Thyroid gland (tissue), 4 donors: ENCODE measurements at regions not wholly inside any gene's neighbourhood (a gene's known extent, or its start where the extent isn't known, plus 50 kb on each side); places are given as distances from the start of the nearest gene placed in this dataset.

Experiments used
- DNase-seq, 2 donors: peaks; one replicate each; pipeline ENCODE4 v3.0.0-alpha.2; 2019
- H3K27ac ChIP-seq, 3 donors: fragments of 200-600 bp; sonication (generic); 1 replicate in 2 of 3; 2 replicates in 1 of 3; pipeline ENCODE4 v1.5.1; 2016 to 2019; ENCODE audit warnings: mild to moderate bottlenecking in 1 of 3, moderate library complexity in 1 of 3
- H3K27me3 ChIP-seq: fragments of 200-600 bp; sonication (generic); one replicate; pipeline ENCODE4 v1.5.1; 2019
- H3K36me3 ChIP-seq, 2 donors: fragments of 200-600 bp; sonication (generic); one replicate each; pipeline ENCODE4 v1.5.1; 2016 to 2019
- H3K4me1 ChIP-seq, 2 donors: fragments of 200-600 bp; sonication (generic); one replicate each; pipeline ENCODE4 v1.5.1; 2017 to 2019
- H3K4me3 ChIP-seq, 3 donors: fragments of 200-600 bp; sonication (generic); replicated peaks in 1 of 3; 1 replicate in 2 of 3; 2 replicates in 1 of 3; pipeline ENCODE4 v1.5.1; 2016; ENCODE audit warnings: mild to moderate bottlenecking in 1 of 3
- H3K9me3 ChIP-seq: fragments of 200-600 bp; sonication (generic); one replicate; pipeline ENCODE4 v1.5.1; 2017
- CTCF ChIP-seq, 6 experiments: fragments of 200-600 bp in 3 of 6; fragments of 450-650 bp in 3 of 6; sonication (generic) in 3 of 6; IDR thresholded peaks; one replicate each; pipeline ENCODE4 v1.5.1; 2016 to 2019; ENCODE audit warnings: antibody characterized with exemption in 6 of 6, mild to moderate bottlenecking in 2 of 6, inconsistent platforms in 1 of 6, moderate library complexity in 1 of 6
- POLR2A ChIP-seq, 2 donors: fragments of 450-650 bp; IDR thresholded peaks; one replicate each; pipeline ENCODE4 v1.6.1; 2017; ENCODE audit warnings: antibody characterized with exemption in 2 of 2, mild to moderate bottlenecking in 2 of 2, moderate library complexity in 1 of 2
- WGBS, 2 donors: methylation state at CpG; one replicate each; pipeline ENCODE4 v1.1.5; 2017; 5-methylcytosine and 5-hydroxymethylcytosine counted together
- intact Hi-C: fragments of 100-400 bp; cut with DNase I; formaldehyde crosslinking; loops from one replicate; pipeline ENCODE4 v1.15.1; 2023

GRCh38 chr1:5751163-5751540 lies 241.1 kb downstream of the NPHP4 start:
- Histone ChIP-seq H3K36me3 (no peaks in the 10 kb centered on the region), H3K4me1 (no peaks in the 10 kb centered on the region), H3K9me3 (no peaks in the 10 kb centered on the region), H3K27ac (no peak overlapping the region), H3K4me3 (no peak overlapping the region), H3K27me3 (no peaks in the 10 kb centered on the region)
- intact Hi-C loops: no loop called here
- no peak for DNase-seq
- WGBS, 2 donors: 65 to 85% methylated on average over 11 of the region's 11 CpGs
- no peak for TF ChIP-seq POLR2A (IDR thresholded peaks at IDR 0.05)
- TF ChIP-seq CTCF (IDR thresholded peaks at IDR 0.05): no peak

- Histone ChIP-seq H3K4me3 (no peak overlapping the region), H3K9me3 (no peaks in the 10 kb centered on the region), H3K4me1 (no peaks in the 10 kb centered on the region), H3K27ac (no peak overlapping the region), H3K27me3 (no peaks in the 10 kb centered on the region), H3K36me3 (no peaks in the 10 kb centered on the region)
- intact Hi-C loops: no loop called here
- WGBS, 2 donors: 80 to 83% methylated on average over 10 to 11 of the region's 16 CpGs
- no peak for TF ChIP-seq POLR2A (IDR thresholded peaks at IDR 0.05)
- TF ChIP-seq CTCF (IDR thresholded peaks at IDR 0.05): no peak
- no peak for DNase-seq
Observed at GRCh38 chr1:5750186-5751162, 241.8 kb downstream of the NPHP4 start.

- no peaks in the 10 kb centered on the region for H3K9me3 ChIP-seq
- intact Hi-C loops: loop anchor here (5.0 to 10.0 kb wide), 3 partner anchors 231 to 1834 kb away; partner anchors contain the start of gene AJAP1
- no peak overlapping the region for H3K27ac ChIP-seq
- no peaks in the 10 kb centered on the region for H3K4me1 ChIP-seq
- no peak overlapping the region for H3K4me3 ChIP-seq
- no peaks in the 10 kb centered on the region for H3K36me3 ChIP-seq
- TF ChIP-seq CTCF (IDR thresholded peaks at IDR 0.05) (no peak), POLR2A (IDR thresholded peaks at IDR 0.05) (no peak)
- H3K27me3 ChIP-seq: no peaks in the 10 kb centered on the region
- no peak for DNase-seq
- WGBS, 2 donors: 79 to 80% methylated on average over 15 to 17 of the region's 26 CpGs
Observed at GRCh38 chr1:5748286-5749225, 243.7 kb downstream of the NPHP4 start.

GRCh38 chr1:5747426-5748285 lies 244.6 kb downstream of the NPHP4 start:
- no peak overlapping the region for H3K4me3 ChIP-seq
- intact Hi-C loops: loop anchor here (5.0 to 10.0 kb wide), 3 partner anchors 230 to 1833 kb away; partner anchors contain the start of gene AJAP1
- no peaks in the 10 kb centered on the region for H3K36me3 ChIP-seq
- WGBS, 2 donors: 69 to 76% methylated on average over 13 of the region's 13 CpGs
- H3K4me1 ChIP-seq: no peaks in the 10 kb centered on the region
- TF ChIP-seq CTCF (IDR thresholded peaks at IDR 0.05) (no peak), POLR2A (IDR thresholded peaks at IDR 0.05) (no peak)
- no peaks in the 10 kb centered on the region for H3K27me3 ChIP-seq
- H3K9me3 ChIP-seq: no peaks in the 10 kb centered on the region
- DNase-seq: no peak
- no peak overlapping the region for H3K27ac ChIP-seq
